RCC 7860 (cell line): ENCODE measurements at regions not wholly inside any gene's neighbourhood (a gene's known extent, or its start where the extent isn't known, plus 50 kb on each side); places are given as distances from the start of the nearest gene placed in this dataset.
A peak's percentile ranks its signal among the peaks of the same experiment; 100 is the strongest.
"Not testable (repeated sequence)": the region's sequence is repeated elsewhere in the genome, so short reads cannot be mapped to it uniquely, and the experiment has no call there.

Experiments used
- DNase-seq: peaks from one replicate; pipeline ENCODE4 v3.0.0-alpha.2; 2015; ENCODE audit warnings: low spot score
- FAIRE-seq: peaks from 2 replicates; lab custom pipeline; 2012; peaks lifted over from hg19 to GRCh38; lab: Jason Lieb, UNC

GRCh38 chr13:38283346-38283745, 66.3 kb upstream of the UFM1 start:
- FAIRE-seq (no peak), DNase-seq (no peak)

- FAIRE-seq (no peak), DNase-seq (no peak)
Observed at GRCh38 chr13:38265132-38265497, 84.5 kb upstream of the UFM1 start.

GRCh38 chr13:38264363-38265131, 85.1 kb upstream of the UFM1 start:
- FAIRE-seq = no peak

GRCh38 chr13:38262211-38262610, 87.4 kb upstream of the UFM1 start:
- DNase-seq = no peak
- FAIRE-seq = no peak

More at GRCh38 chr13:38264363-38265131, 85.1 kb upstream of the UFM1 start:
- no peak for DNase-seq

- DNase-seq = no peak
- no peak for FAIRE-seq
Observed at GRCh38 chr13:38255600-38255999, 94.1 kb upstream of the UFM1 start.

GRCh38 chr13:38239874-38240273, 109.8 kb upstream of the UFM1 start:
- FAIRE-seq (no peak), DNase-seq (no peak)

GRCh38 chr13:38228322-38228721, 121.3 kb upstream of the UFM1 start:
- FAIRE-seq (no peak), DNase-seq (no peak)

GRCh38 chr13:38226496-38226895, 123.2 kb upstream of the UFM1 start:
- DNase-seq = no peak
- FAIRE-seq = no peak

- no peak for FAIRE-seq
- no peak for DNase-seq
Observed at GRCh38 chr13:38223089-38223488, 126.6 kb upstream of the UFM1 start.

- DNase-seq, FAIRE-seq: not testable (repeated sequence)
Observed at GRCh38 chr13:38221120-38221519, 128.5 kb upstream of the UFM1 start.

GRCh38 chr13:38216181-38216580, 133.5 kb upstream of the UFM1 start:
- FAIRE-seq (no peak), DNase-seq (no peak)

GRCh38 chr13:38213314-38213713, 136.3 kb upstream of the UFM1 start:
- peak; percentile 61 for FAIRE-seq
- DNase-seq = peak; percentile 65

- no peak for DNase-seq
- no peak for FAIRE-seq
Observed at GRCh38 chr13:38210928-38211596, 138.6 kb upstream of the UFM1 start.

- no peak for FAIRE-seq
Observed at GRCh38 chr13:38204556-38204955, 145.1 kb upstream of the UFM1 start.

GRCh38 chr13:38202740-38203139, 146.9 kb upstream of the UFM1 start:
- DNase-seq = peak; percentile 65
- FAIRE-seq = peak; percentile 60

More at GRCh38 chr13:38204556-38204955, 145.1 kb upstream of the UFM1 start:
- no peak for DNase-seq

- DNase-seq (no peak), FAIRE-seq (no peak)
Observed at GRCh38 chr13:38191016-38191415, 158.6 kb upstream of the UFM1 start.

GRCh38 chr13:38180670-38181069, 169.0 kb upstream of the UFM1 start:
- DNase-seq (no peak), FAIRE-seq (no peak)

- FAIRE-seq (no peak), DNase-seq (no peak)
Observed at GRCh38 chr13:38180126-38180525, 169.5 kb upstream of the UFM1 start.

- FAIRE-seq (no peak), DNase-seq (no peak)
Observed at GRCh38 chr13:38176664-38177063, 173.0 kb upstream of the UFM1 start.

- FAIRE-seq (no peak), DNase-seq (no peak)
Observed at GRCh38 chr13:38173403-38173802, 176.2 kb upstream of the UFM1 start.

GRCh38 chr13:38167164-38167822, 182.4 kb upstream of the UFM1 start:
- no peak for FAIRE-seq

GRCh38 chr13:38166116-38166515, 183.5 kb upstream of the UFM1 start:
- DNase-seq (no peak), FAIRE-seq (no peak)

More at GRCh38 chr13:38167164-38167822, 182.4 kb upstream of the UFM1 start:
- no peak for DNase-seq
